Endothelial cell of umbilical vein (primary cell): ENCODE measurements at regions not wholly inside any gene's neighbourhood (a gene's known extent, or its start where the extent isn't known, plus 50 kb on each side); places are given as distances from the start of the nearest gene placed in this dataset.

Experiments used
- CTCF ChIP-seq, 2 donors: IDR thresholded peaks; 1 replicate in 1 of 2; 2 replicates in 1 of 2; pipeline ENCODE4 v1.5.1; 2011; ENCODE audit warnings: low read length in 2 of 2, mild to moderate bottlenecking in 2 of 2, moderate library complexity in 2 of 2, control low read depth in 1 of 2, inconsistent platforms in 1 of 2, low read depth in 1 of 2; ENCODE audit not compliant: insufficient read depth in 1 of 2; ENCODE audit errors: extremely low read depth in 1 of 2
- MYC ChIP-seq: IDR thresholded peaks from one replicate; pipeline ENCODE4 v1.6.1; 2011; ENCODE audit warnings: mild to moderate bottlenecking, low read depth, low read length
- POLR2A ChIP-seq: IDR thresholded peaks from 2 replicates; pipeline ENCODE4 v1.6.1; 2012; ENCODE audit warnings: low read depth, mild to moderate bottlenecking, control low read depth, low read length

- TF ChIP-seq CTCF (IDR thresholded peaks at IDR 0.05; ENCODE audit: extremely low read depth in 1 of 2, insufficient read depth in 1 of 2, low read depth in 1 of 2, low read length in 2 of 2) (peak in 1 of 2 donors; percentile 6), MYC (no peak), POLR2A (no peak)
Observed at GRCh38 chr15:69723404-69724096, 270.9 kb downstream of the RPLP1 start.
